AG04450 (cell line): ENCODE measurements at regions not wholly inside any gene's neighbourhood (a gene's known extent, or its start where the extent isn't known, plus 50 kb on each side); places are given as distances from the start of the nearest gene placed in this dataset.

Experiments
- CTCF ChIA-PET: fragments of 300-600, 350-600 bp; formaldehyde crosslinking; extraction: SDS; loops from one replicate; lab custom pipeline; 2022; ENCODE audit warnings: antibody characterized with exemption, inconsistent platforms; lab: Charles Lee
- POLR2A ChIA-PET: fragments of 350-600 bp; formaldehyde crosslinking; extraction: SDS; loops from one replicate; lab custom pipeline; 2021; ENCODE audit warnings: antibody characterized with exemption, inconsistent platforms; lab: Yijun Ruan, JAX
- DNase-seq: peaks from one replicate; pipeline ENCODE4 v3.0.0-alpha.2; 2011; ENCODE audit warnings: low read depth, low spot score
- H3K27ac ChIP-seq: one replicate; pipeline ENCODE4 v1.5.1; 2012; ENCODE audit warnings: low read depth, low read length, control low read depth
- H3K27me3 ChIP-seq: one replicate; pipeline ENCODE4 v1.6.0; 2012; ENCODE audit warnings: low read length; ENCODE audit not compliant: control insufficient read depth, insufficient read depth
- H3K4me3 ChIP-seq: 2 replicates; pipeline ENCODE4 v1.5.1; 2011; ENCODE audit warnings: mild to moderate bottlenecking, low read depth, low read length, control low read depth
- H3K9me3 ChIP-seq: 2 replicates; pipeline ENCODE4 v1.5.1; 2012; ENCODE audit warnings: low read length; ENCODE audit not compliant: control insufficient read depth, insufficient read depth
- CTCF ChIP-seq: IDR thresholded peaks from 2 replicates; pipeline ENCODE4 v1.5.1; 2011; ENCODE audit warnings: low read depth, low read length, control low read depth, inconsistent platforms

- no peaks in the 10 kb centered on the region for H3K9me3 ChIP-seq
- no peak for TF ChIP-seq CTCF
- ChIA-PET POLR2A (no interaction called here), CTCF (no interaction called here)
- no peaks in the 10 kb centered on the region for H3K27me3 ChIP-seq
- no peak for DNase-seq
- no peak overlapping the region for H3K4me3 ChIP-seq
- no peak overlapping the region for H3K27ac ChIP-seq
Observed at GRCh38 chr1:239892602-239893001, 199.1 kb upstream of the FMN2 start.

- Histone ChIP-seq H3K9me3 (no peaks in the 10 kb centered on the region), H3K27ac (no peak overlapping the region), H3K27me3 (no peaks in the 10 kb centered on the region), H3K4me3 (no peak overlapping the region)
- ChIA-PET CTCF (no interaction called here), POLR2A (no interaction called here)
- no peak for DNase-seq
- no peak for TF ChIP-seq CTCF
Observed at GRCh38 chr1:239893127-239893731, 198.5 kb upstream of the FMN2 start.

GRCh38 chr1:239896569-239896968 lies 195.1 kb upstream of the FMN2 start:
- ChIA-PET POLR2A (no interaction called here), CTCF (no interaction called here)
- no peak overlapping the region for H3K4me3 ChIP-seq
- no peaks in the 10 kb centered on the region for H3K27me3 ChIP-seq
- H3K9me3 ChIP-seq = no peaks in the 10 kb centered on the region
- H3K27ac ChIP-seq = no peak overlapping the region
- TF ChIP-seq CTCF = no peak
- DNase-seq = no peak

- Histone ChIP-seq H3K9me3 (no peaks in the 10 kb centered on the region), H3K27ac (no peak overlapping the region), H3K27me3 (no peaks in the 10 kb centered on the region), H3K4me3 (no peak overlapping the region)
- no peak for TF ChIP-seq CTCF
- ChIA-PET CTCF (interaction anchor here (1.1 kb wide), 1 partner anchor 10 kb away, joined by 3 read pairs; no protein-coding TSS in a partner anchor), POLR2A (no interaction called here)
- DNase-seq = no peak
Observed at GRCh38 chr1:239896980-239897379, 194.7 kb upstream of the FMN2 start.

GRCh38 chr1:239897458-239897857 lies 194.2 kb upstream of the FMN2 start:
- Histone ChIP-seq H3K27ac (no peak overlapping the region), H3K27me3 (no peaks in the 10 kb centered on the region), H3K4me3 (no peak overlapping the region), H3K9me3 (no peaks in the 10 kb centered on the region)
- no peak for TF ChIP-seq CTCF
- ChIA-PET POLR2A (interaction anchor here (0.6 kb wide), 1 partner anchor 216 kb away, joined by 5 read pairs; no protein-coding TSS in a partner anchor), CTCF (interaction anchor here (0.7 to 1.2 kb wide), 12 partner anchors 9 to 491 kb away, joined by 3 to 7 read pairs (median 3); no protein-coding TSS in a partner anchor)
- no peak for DNase-seq
